ENCODE measurements at regions not wholly inside any gene's neighbourhood (a gene's known extent, or its start where the extent isn't known, plus 50 kb on each side); places are given as distances from the start of the nearest gene placed in this dataset.
"Not testable (repeated sequence)": the region's sequence is repeated elsewhere in the genome, so short reads cannot be mapped to it uniquely, and the experiment has no call there.

GRCh38 chr18:22739789-22740188, 193.3 kb upstream of the RBBP8 start:
- TF ChIP-seq CTCF (IDR thresholded peaks at IDR 0.05; ENCODE audit: control extremely low read depth, extremely low read depth, low read depth, missing control alignments): no peak
- POLR2A ChIA-PET: no interaction called here
- CTCF ChIA-PET: no interaction called here
- no peak for DNase-seq (ENCODE audit: extremely low spot score)

- TF ChIP-seq CTCF (IDR thresholded peaks at IDR 0.05; ENCODE audit: control extremely low read depth, extremely low read depth, low read depth, missing control alignments): no peak
- POLR2A ChIA-PET: no interaction called here
- CTCF ChIA-PET: no interaction called here
- DNase-seq (ENCODE audit: extremely low spot score): no peak
Observed at GRCh38 chr18:22741318-22741717, 191.8 kb upstream of the RBBP8 start.

GRCh38 chr18:22742409-22742808, 190.7 kb upstream of the RBBP8 start:
- no peak for DNase-seq (ENCODE audit: extremely low spot score)
- CTCF ChIA-PET: no interaction called here
- no peak for TF ChIP-seq CTCF (IDR thresholded peaks at IDR 0.05; ENCODE audit: control extremely low read depth, extremely low read depth, low read depth, missing control alignments)
- POLR2A ChIA-PET: no interaction called here

DNA sequence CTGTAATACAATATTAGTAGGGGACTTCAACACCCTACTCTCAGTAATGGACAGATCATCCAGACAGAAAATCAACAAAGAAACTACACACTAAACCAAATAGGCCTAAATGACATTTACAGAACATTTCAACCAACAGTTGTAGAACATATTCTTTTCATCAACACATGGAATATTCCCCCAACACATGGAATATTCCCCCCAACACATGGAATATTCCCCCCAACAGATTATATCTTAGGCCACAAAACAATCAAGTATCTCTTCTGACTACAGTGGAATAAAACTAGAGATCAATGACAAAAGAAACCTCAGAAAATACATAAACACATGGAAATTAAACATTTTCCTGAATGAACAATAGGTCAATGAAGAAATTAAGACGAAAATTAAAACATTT, 187.2 kb upstream of the RBBP8 start:
- CTCF ChIA-PET: no interaction called here
- no peak for TF ChIP-seq CTCF (IDR thresholded peaks at IDR 0.05; ENCODE audit: control extremely low read depth, extremely low read depth, low read depth, missing control alignments)
- POLR2A ChIA-PET: no interaction called here
- DNase-seq (ENCODE audit: extremely low spot score): no peak

GRCh38 chr18:22752014-22752413, 181.1 kb upstream of the RBBP8 start:
- CTCF ChIA-PET: no interaction called here

GRCh38 chr18:22753130-22753831, 179.8 kb upstream of the RBBP8 start:
- POLR2A ChIA-PET: no interaction called here
- TF ChIP-seq CTCF (IDR thresholded peaks at IDR 0.05; ENCODE audit: control extremely low read depth, extremely low read depth, low read depth, missing control alignments): no peak
- CTCF ChIA-PET: no interaction called here
- no peak for DNase-seq (ENCODE audit: extremely low spot score)

More at GRCh38 chr18:22752014-22752413, 181.1 kb upstream of the RBBP8 start:
- no peak for TF ChIP-seq CTCF (IDR thresholded peaks at IDR 0.05; ENCODE audit: control extremely low read depth, extremely low read depth, low read depth, missing control alignments)
- POLR2A ChIA-PET: no interaction called here
- DNase-seq (ENCODE audit: extremely low spot score): no peak

DNA sequence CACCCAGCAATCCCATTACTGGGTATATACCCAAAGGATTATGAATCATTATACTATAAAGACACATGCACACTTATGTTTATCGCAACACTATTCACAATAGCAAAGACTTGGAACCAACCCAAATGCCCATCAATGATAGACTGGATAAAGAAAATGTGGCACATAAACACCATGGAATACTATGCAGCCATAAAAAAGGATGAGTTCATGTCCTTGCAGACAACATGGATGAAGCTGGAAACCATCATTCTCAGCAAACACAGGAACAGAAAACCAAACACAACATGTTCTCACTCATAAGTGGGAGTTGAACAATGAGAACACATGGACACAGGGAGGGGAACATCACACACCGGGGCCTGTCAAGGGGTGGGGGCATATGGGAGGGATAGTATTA, 169.1 kb upstream of the RBBP8 start:
- POLR2A ChIA-PET; DNase-seq (ENCODE audit: extremely low spot score); CTCF ChIA-PET: not testable (repeated sequence)

All from GM10248 (cell line).